Natural killer cell (primary cell): ENCODE measurements at regions not wholly inside any gene's neighbourhood (a gene's known extent, or its start where the extent isn't known, plus 50 kb on each side); places are given as distances from the start of the nearest gene placed in this dataset.
"Not testable (repeated sequence)": the region's sequence is repeated elsewhere in the genome, so short reads cannot be mapped to it uniquely, and the experiment has no call there.

Experiments used
- ATAC-seq, 3 donors: fragments of 150-1000 bp in 2 of 3; fragments of 200-7000 bp in 1 of 3; cut with Tn5 transposase; 1 replicate in 1 of 3; 2 replicates in 2 of 3; pipeline ENCODE4 v1.10.0; 2021; ENCODE audit warnings: mild to moderate bottlenecking in 2 of 3, moderate library complexity in 2 of 3
- DNase-seq, 2 donors: peaks; one replicate each; pipeline versions ENCODE4 v3.0.0 to v3.0.0-alpha.2; 2013 to 2021; ENCODE audit warnings: mixed read lengths in 1 of 2
- H3K27ac ChIP-seq: one replicate; pipeline ENCODE4 v1.5.1; 2013; ENCODE audit warnings: mild to moderate bottlenecking, low read length
- H3K27me3 ChIP-seq: one replicate; pipeline ENCODE4 v1.6.1; 2013; ENCODE audit warnings: low read length; ENCODE audit not compliant: control insufficient read depth, insufficient read depth
- H3K36me3 ChIP-seq: one replicate; pipeline ENCODE4 v1.6.1; 2013; ENCODE audit warnings: low read length; ENCODE audit not compliant: control insufficient read depth, insufficient read depth
- H3K4me1 ChIP-seq: one replicate; pipeline ENCODE4 v1.6.1; 2013; ENCODE audit warnings: low read length; ENCODE audit not compliant: control insufficient read depth, insufficient read depth
- H3K4me3 ChIP-seq: one replicate; pipeline ENCODE4 v1.5.1; 2013; ENCODE audit warnings: low read length
- H3K9me3 ChIP-seq: one replicate; pipeline ENCODE4 v1.6.1; 2013; ENCODE audit warnings: low read length; ENCODE audit not compliant: control insufficient read depth, insufficient read depth
- H3K27ac Mint-ChIP-seq, 2 donors: one replicate each; pipeline ENCODE4 v1.8.0; 2022; ENCODE audit warnings: mild to moderate bottlenecking in 2 of 2, mixed read lengths in 2 of 2, moderate library complexity in 1 of 2
- H3K27me3 Mint-ChIP-seq, 2 donors: one replicate each; pipeline ENCODE4 v1.8.0; 2022; ENCODE audit warnings: low read depth in 2 of 2, mixed read lengths in 2 of 2
- H3K36me3 Mint-ChIP-seq: one replicate; pipeline ENCODE4 v1.8.0; 2022; ENCODE audit warnings: mixed read lengths
- H3K4me1 Mint-ChIP-seq, 2 donors: one replicate each; pipeline ENCODE4 v1.8.0; 2022; ENCODE audit warnings: mixed read lengths in 2 of 2
- H3K4me3 Mint-ChIP-seq: one replicate; pipeline ENCODE4 v1.8.0; 2022; ENCODE audit warnings: mild to moderate bottlenecking, moderate library complexity, mixed read lengths
- H3K9me3 Mint-ChIP-seq, 2 donors: one replicate each; pipeline ENCODE4 v1.8.0; 2022; ENCODE audit warnings: mixed read lengths in 2 of 2
- WGBS: methylation state at CpG from one replicate; pipeline ENCODE4 v1.1.7; 2013; ENCODE audit warnings: missing lambda C conversion rate; ENCODE audit not compliant: insufficient coverage; 5-methylcytosine and 5-hydroxymethylcytosine counted together
- intact Hi-C: fragments of 100-400 bp; cut with micrococcal nuclease; formaldehyde crosslinking; loops from one replicate; pipeline ENCODE4 v1.14.2; 2022
- TF ChIP-seq, protein P1 (sequence below): fragments of 200-600 bp; IDR thresholded peaks from one replicate; pipeline ENCODE4 v1.8.0; 2022; ENCODE audit warnings: antibody characterized with exemption

DNA sequence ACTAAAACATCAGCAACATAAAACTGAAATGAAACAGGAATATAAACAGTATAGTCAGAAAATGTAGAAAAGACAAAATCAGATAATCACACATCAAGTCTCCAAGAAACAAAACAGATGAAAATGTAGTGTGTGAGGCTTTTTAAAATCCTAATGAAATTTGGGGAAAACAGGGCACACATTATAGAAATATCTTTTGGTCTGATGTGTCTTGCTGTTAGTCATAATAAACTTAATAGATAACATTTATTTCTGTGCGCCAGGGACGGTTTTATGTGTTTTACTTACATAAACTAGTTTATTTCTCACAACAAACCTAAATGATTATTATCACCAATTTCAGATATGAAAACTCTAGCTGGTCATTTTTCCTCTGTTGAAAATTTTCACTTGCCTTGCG lies 293.9 kb upstream of the GATB start:
- no peak overlapping the region for H3K27ac Mint-ChIP-seq
- no peak for DNase-seq
- no peaks in the 10 kb centered on the region for H3K27me3 ChIP-seq
- ATAC-seq: no peak
- peaks cover 10% of the 10 kb centered on the region in 2 donors for H3K4me1 Mint-ChIP-seq
- H3K4me3 Mint-ChIP-seq: no peak overlapping the region
- H3K4me3 ChIP-seq: no peak overlapping the region
- H3K4me1 ChIP-seq: no peaks in the 10 kb centered on the region
- peaks cover 11% of the 10 kb centered on the region for H3K36me3 Mint-ChIP-seq
- peaks cover 2 to 5% of the 10 kb centered on the region in 2 donors for H3K9me3 Mint-ChIP-seq
- WGBS: no CpG with 5 or more reads among the region's 3 CpGs
- TF ChIP-seq, protein P1, sequence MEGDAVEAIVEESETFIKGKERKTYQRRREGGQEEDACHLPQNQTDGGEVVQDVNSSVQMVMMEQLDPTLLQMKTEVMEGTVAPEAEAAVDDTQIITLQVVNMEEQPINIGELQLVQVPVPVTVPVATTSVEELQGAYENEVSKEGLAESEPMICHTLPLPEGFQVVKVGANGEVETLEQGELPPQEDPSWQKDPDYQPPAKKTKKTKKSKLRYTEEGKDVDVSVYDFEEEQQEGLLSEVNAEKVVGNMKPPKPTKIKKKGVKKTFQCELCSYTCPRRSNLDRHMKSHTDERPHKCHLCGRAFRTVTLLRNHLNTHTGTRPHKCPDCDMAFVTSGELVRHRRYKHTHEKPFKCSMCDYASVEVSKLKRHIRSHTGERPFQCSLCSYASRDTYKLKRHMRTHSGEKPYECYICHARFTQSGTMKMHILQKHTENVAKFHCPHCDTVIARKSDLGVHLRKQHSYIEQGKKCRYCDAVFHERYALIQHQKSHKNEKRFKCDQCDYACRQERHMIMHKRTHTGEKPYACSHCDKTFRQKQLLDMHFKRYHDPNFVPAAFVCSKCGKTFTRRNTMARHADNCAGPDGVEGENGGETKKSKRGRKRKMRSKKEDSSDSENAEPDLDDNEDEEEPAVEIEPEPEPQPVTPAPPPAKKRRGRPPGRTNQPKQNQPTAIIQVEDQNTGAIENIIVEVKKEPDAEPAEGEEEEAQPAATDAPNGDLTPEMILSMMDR: no peak
- H3K27ac ChIP-seq: no peak overlapping the region
- H3K36me3 ChIP-seq: no peaks in the 10 kb centered on the region
- intact Hi-C loops: no loop called here
- no peaks in the 10 kb centered on the region for H3K9me3 ChIP-seq
- peaks cover 12 to 20% of the 10 kb centered on the region in 2 donors for H3K27me3 Mint-ChIP-seq

DNA sequence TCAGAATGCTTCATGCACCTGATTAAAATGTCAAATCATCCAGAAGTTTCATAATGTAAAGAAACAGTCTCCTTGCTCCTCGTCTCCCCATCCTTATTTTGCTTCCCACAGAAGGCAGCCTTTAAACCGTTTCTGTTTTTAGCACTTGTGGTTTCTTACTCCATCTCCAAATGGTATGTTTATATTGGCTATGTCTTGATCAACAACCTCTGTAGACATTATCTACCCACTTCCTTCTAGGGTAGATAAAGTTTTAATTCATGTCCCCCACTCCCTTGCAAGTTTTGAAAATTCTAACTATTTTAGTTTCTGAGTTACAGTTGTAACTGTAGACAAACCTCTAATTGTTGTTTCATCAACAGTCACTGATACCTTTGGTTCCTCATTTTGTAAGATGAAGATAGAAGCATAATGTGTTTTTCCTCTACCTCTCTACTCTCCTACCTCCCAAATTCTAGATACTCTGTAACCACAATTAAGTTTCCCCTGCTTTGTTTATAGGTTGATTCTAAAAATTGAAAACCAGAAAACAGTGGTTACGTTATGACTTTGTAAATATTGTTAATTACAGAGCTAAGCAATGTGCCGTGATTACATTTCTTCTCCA lies 291.7 kb upstream of the GATB start:
- H3K4me3 Mint-ChIP-seq: no peak overlapping the region
- intact Hi-C loops: no loop called here

DNA sequence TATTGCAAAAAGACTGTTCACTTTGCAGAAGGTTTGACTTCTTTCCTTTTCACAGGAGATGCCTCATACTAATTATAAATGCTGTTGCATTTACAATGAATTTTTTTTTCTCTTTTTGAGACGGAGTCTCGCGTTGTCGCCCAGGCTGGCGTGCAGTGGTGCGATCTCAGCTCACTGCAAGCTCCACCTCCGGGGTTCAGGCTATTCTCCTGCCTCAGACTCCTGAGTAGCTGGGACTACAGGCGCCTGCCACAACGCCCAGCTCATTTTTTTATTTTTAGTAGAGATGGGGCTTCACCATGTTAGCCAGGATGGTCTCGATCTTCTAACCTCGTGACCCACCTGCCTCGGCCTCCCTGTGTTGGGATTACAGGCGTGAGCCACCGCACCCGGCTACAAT lies 290.5 kb upstream of the GATB start:
- H3K4me3 Mint-ChIP-seq, H3K27me3 ChIP-seq, H3K9me3 ChIP-seq, H3K36me3 Mint-ChIP-seq, H3K4me3 ChIP-seq, DNase-seq, ATAC-seq, H3K27ac ChIP-seq, intact Hi-C loops, H3K9me3 Mint-ChIP-seq, H3K27ac Mint-ChIP-seq, H3K4me1 ChIP-seq, H3K36me3 ChIP-seq: not testable (repeated sequence)
- peaks cover under 1 to 11% of the 10 kb centered on the region in 2 donors for H3K27me3 Mint-ChIP-seq
- WGBS: 96% methylated on average over 15 of the region's 15 CpGs
- peaks cover 10% of the 10 kb centered on the region in 2 donors for H3K4me1 Mint-ChIP-seq

More for the DNA sequence above, 291.7 kb upstream of the GATB start:
- H3K9me3 ChIP-seq: no peaks in the 10 kb centered on the region
- TF ChIP-seq, protein P1: no peak
- peaks cover 10% of the 10 kb centered on the region in 2 donors for H3K4me1 Mint-ChIP-seq
- no peak overlapping the region for H3K27ac Mint-ChIP-seq
- H3K36me3 Mint-ChIP-seq: peaks cover 11% of the 10 kb centered on the region
- H3K27ac ChIP-seq: no peak overlapping the region
- DNase-seq (no peak), ATAC-seq (no peak)
- H3K9me3 Mint-ChIP-seq: peaks cover 2 to 5% of the 10 kb centered on the region in 2 donors
- H3K27me3 Mint-ChIP-seq: peaks cover 8 to 12% of the 10 kb centered on the region in 2 donors
- no peaks in the 10 kb centered on the region for H3K27me3 ChIP-seq
- WGBS: 33% methylated on average over 3 of the region's 4 CpGs
- H3K4me3 ChIP-seq: no peak overlapping the region
- H3K36me3 ChIP-seq: no peaks in the 10 kb centered on the region
- no peaks in the 10 kb centered on the region for H3K4me1 ChIP-seq

DNA sequence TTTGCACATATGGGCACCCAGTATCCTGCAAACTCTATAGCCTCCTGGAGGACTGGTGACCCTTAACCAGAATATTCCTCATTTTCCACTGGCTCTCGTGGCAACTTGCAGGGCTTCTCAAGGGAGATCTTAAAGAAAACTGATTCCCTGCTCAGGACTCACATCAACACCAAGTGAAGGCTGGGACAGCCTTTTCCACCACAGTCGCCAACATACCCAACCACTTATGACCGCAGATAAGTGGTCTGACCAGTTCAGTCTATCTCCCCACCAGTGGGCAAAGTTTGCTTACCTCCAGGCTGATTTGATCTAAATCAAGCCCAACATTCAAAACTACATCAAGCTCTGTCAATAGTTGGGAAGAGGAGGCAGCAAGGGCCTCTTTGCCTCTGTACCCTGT lies 289.3 kb upstream of the GATB start:
- intact Hi-C loops: no loop called here
- Histone ChIP-seq H3K27ac (no peak overlapping the region), H3K4me3 (no peak overlapping the region), H3K36me3 (no peaks in the 10 kb centered on the region), H3K4me1 (peaks cover 10% of the 10 kb centered on the region), H3K9me3 (no peaks in the 10 kb centered on the region), H3K27me3 (peaks cover 9% of the 10 kb centered on the region)
- TF ChIP-seq, protein P1: no peak
- ATAC-seq (no peak), DNase-seq (no peak)
- Mint-ChIP-seq H3K4me1 (peaks cover 10 to 18% of the 10 kb centered on the region in 2 donors), H3K27me3 (peaks cover 0 to 16% of the 10 kb centered on the region in 2 donors), H3K36me3 (no peaks in the 10 kb centered on the region), H3K4me3 (no peak overlapping the region), H3K27ac (no peak overlapping the region), H3K9me3 (no peaks in the 10 kb centered on the region)
- 86% methylated on average over 3 of the region's 3 CpGs for WGBS
